ENCODE measurements at regions not wholly inside any gene's neighbourhood (a gene's known extent, or its start where the extent isn't known, plus 50 kb on each side); places are given as distances from the start of the nearest gene placed in this dataset.
"Not testable (repeated sequence)": the region's sequence is repeated elsewhere in the genome, so short reads cannot be mapped to it uniquely, and the experiment has no call there.

DNA sequence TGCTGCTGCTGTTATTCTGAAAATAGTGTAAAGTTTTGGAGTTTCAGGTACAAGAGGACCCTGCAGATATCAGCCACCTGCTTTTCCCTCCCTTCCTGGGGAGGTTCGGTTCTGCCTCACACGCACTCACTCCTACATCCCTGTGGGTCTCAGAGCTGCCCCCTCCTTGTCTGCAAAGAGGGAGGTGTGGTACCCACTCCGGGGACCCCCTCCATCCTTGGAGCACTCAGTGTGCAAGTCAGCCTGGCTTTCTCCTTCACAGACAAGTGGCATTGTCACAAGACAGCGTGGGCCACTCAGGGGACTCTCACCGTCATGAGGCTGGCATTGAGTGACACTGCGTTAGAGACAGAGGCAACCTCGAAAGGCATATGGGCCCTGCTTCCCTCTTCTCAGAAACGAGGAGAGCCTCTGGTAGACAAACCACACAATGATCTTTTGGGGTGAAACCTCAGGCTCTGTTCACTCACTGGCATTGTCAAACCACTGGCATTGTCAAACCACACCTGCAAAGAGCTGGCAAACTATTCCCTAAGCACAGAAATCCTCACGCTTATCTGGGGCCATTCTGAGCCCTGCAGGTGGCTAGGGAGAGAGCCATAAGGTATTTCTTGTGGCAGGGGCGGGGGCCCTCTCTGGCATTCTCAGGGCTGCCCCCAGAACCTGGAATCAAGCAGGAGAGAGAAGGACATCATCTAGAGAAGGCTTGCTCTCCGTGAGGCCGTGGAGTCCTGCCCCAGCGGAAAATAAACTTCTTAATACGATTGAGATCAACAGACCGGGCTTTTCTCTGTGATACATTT, 285.0 kb downstream of the SHOX start:
- Mint-ChIP-seq H3K27ac (ENCODE audit: unreplicated experiment) (no peak overlapping the region), H3K9me3 (ENCODE audit: unreplicated experiment) (peaks cover 12% of the 10 kb centered on the region), H3K36me3 (ENCODE audit: low read depth, unreplicated experiment) (no peaks in the 10 kb centered on the region), H3K27me3 (ENCODE audit: low read depth, unreplicated experiment) (no peaks in the 10 kb centered on the region), H3K4me1 (ENCODE audit: low read depth, unreplicated experiment) (no peaks in the 10 kb centered on the region), H3K4me3 (ENCODE audit: unreplicated experiment) (no peak overlapping the region)
- Histone ChIP-seq H3K79me2 (ENCODE audit: insufficient read depth, low read length) (no peaks in the 10 kb centered on the region), H3K4me2 (ENCODE audit: low read length) (no peak overlapping the region), H3K27ac (ENCODE audit: low read depth, low read length) (no peak overlapping the region), H3K9ac (ENCODE audit: low read length) (no peak overlapping the region), H3K36me3 (ENCODE audit: insufficient read depth, low read length) (no peaks in the 10 kb centered on the region), H3K9me3 (ENCODE audit: insufficient read depth, low read depth, low read length) (peaks cover 2% of the 10 kb centered on the region), H3K27me3 (ENCODE audit: insufficient read depth, low read length) (no peaks in the 10 kb centered on the region), H2AFZ (ENCODE audit: low read depth, low read length) (no peak overlapping the region), H4K20me1 (ENCODE audit: insufficient read depth, low read length) (no peaks in the 10 kb centered on the region), H3K4me3 (ENCODE audit: insufficient read depth, low read depth, low read length) (no peak overlapping the region), H3K4me1 (ENCODE audit: insufficient read depth, low read length) (no peaks in the 10 kb centered on the region)
- FAIRE-seq (no peak), DNase-seq (ENCODE audit: low read depth) (no peak)
- no peak for TF ChIP-seq CTCF (IDR thresholded peaks at IDR 0.05; ENCODE audit: insufficient read depth, low read depth, low read length)
- no peak for TF ChIP-seq EZH2 (IDR thresholded peaks at IDR 0.05; ENCODE audit: insufficient read depth, low read length)

DNA sequence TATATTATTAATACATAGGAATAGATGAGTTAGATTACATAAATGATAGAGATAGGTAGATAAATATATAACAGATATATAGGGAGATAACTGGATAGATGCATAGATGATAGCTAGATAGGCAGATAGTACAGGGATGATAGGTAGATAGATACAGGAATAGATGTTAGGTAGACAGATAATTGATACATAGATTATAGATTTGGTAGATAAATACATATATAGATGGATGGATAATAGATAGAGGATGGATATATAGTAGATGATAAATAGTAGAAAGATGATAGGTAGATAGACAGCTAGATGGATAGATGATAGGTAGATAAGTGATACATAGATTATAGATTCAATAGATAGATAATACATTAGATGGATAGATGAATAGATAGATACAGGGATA, 283.6 kb downstream of the SHOX start:
- H3K4me1 ChIP-seq (ENCODE audit: insufficient read depth, low read length): no peaks in the 10 kb centered on the region
- H3K27ac ChIP-seq (ENCODE audit: low read depth, low read length): no peak overlapping the region
- no peaks in the 10 kb centered on the region for H3K36me3 Mint-ChIP-seq (ENCODE audit: low read depth, unreplicated experiment)
- H3K4me3 ChIP-seq (ENCODE audit: insufficient read depth, low read depth, low read length): no peak overlapping the region
- peaks cover 7% of the 10 kb centered on the region for H3K9me3 Mint-ChIP-seq (ENCODE audit: unreplicated experiment)
- H3K4me1 Mint-ChIP-seq (ENCODE audit: low read depth, unreplicated experiment): no peaks in the 10 kb centered on the region
- H3K27me3 Mint-ChIP-seq (ENCODE audit: low read depth, unreplicated experiment): no peaks in the 10 kb centered on the region
- no peak overlapping the region for H3K4me2 ChIP-seq (ENCODE audit: low read length)
- FAIRE-seq: no peak
- H3K79me2 ChIP-seq (ENCODE audit: insufficient read depth, low read length): no peaks in the 10 kb centered on the region
- no peak overlapping the region for H3K4me3 Mint-ChIP-seq (ENCODE audit: unreplicated experiment)
- no peaks in the 10 kb centered on the region for H3K27me3 ChIP-seq (ENCODE audit: insufficient read depth, low read length)
- peaks cover 2% of the 10 kb centered on the region for H3K9me3 ChIP-seq (ENCODE audit: insufficient read depth, low read depth, low read length)
- no peak overlapping the region for H3K27ac Mint-ChIP-seq (ENCODE audit: unreplicated experiment)
- H3K9ac ChIP-seq (ENCODE audit: low read length): no peak overlapping the region
- DNase-seq (ENCODE audit: low read depth): no peak
- H4K20me1 ChIP-seq (ENCODE audit: insufficient read depth, low read length): no peaks in the 10 kb centered on the region
- no peak overlapping the region for H2AFZ ChIP-seq (ENCODE audit: low read depth, low read length)
- TF ChIP-seq EZH2 (IDR thresholded peaks at IDR 0.05; ENCODE audit: insufficient read depth, low read length): no peak
- no peak for TF ChIP-seq CTCF (IDR thresholded peaks at IDR 0.05; ENCODE audit: insufficient read depth, low read depth, low read length)
- H3K36me3 ChIP-seq (ENCODE audit: insufficient read depth, low read length): no peaks in the 10 kb centered on the region

DNA sequence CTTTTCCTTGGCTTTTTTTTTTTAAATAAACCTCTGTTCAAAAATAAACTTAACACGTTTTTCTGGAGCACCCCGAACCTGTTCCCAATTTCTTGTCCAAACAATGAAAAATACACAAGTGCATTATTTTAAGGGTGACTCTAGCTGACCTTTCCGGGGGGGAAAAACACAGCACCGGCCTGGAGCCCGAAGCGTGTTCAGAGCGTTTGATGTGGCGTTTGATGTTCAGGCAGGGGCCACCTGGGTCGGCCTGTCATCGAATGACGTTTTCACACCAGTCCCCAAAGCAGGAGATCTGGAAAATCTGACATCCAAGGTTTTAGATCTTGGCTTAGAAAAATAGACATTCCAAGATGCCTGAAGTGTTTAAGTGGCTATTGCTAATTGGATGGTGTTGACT, 282.1 kb downstream of the SHOX start:
- Histone ChIP-seq H3K36me3 (ENCODE audit: insufficient read depth, low read length) (no peaks in the 10 kb centered on the region), H3K9me3 (ENCODE audit: insufficient read depth, low read depth, low read length) (peaks cover 2% of the 10 kb centered on the region), H3K4me2 (ENCODE audit: low read length) (no peak overlapping the region), H3K9ac (ENCODE audit: low read length) (no peak overlapping the region), H3K27ac (ENCODE audit: low read depth, low read length) (no peak overlapping the region), H3K4me3 (ENCODE audit: insufficient read depth, low read depth, low read length) (no peak overlapping the region), H4K20me1 (ENCODE audit: insufficient read depth, low read length) (no peaks in the 10 kb centered on the region), H2AFZ (ENCODE audit: low read depth, low read length) (no peak overlapping the region), H3K79me2 (ENCODE audit: insufficient read depth, low read length) (no peaks in the 10 kb centered on the region), H3K4me1 (ENCODE audit: insufficient read depth, low read length) (no peaks in the 10 kb centered on the region), H3K27me3 (ENCODE audit: insufficient read depth, low read length) (no peaks in the 10 kb centered on the region)
- peaks cover 7% of the 10 kb centered on the region for H3K9me3 Mint-ChIP-seq (ENCODE audit: unreplicated experiment)
- no peak overlapping the region for H3K4me3 Mint-ChIP-seq (ENCODE audit: unreplicated experiment)
- H3K36me3 Mint-ChIP-seq (ENCODE audit: low read depth, unreplicated experiment): no peaks in the 10 kb centered on the region
- no peak overlapping the region for H3K27ac Mint-ChIP-seq (ENCODE audit: unreplicated experiment)
- H3K27me3 Mint-ChIP-seq (ENCODE audit: low read depth, unreplicated experiment): no peaks in the 10 kb centered on the region
- TF ChIP-seq EZH2 (IDR thresholded peaks at IDR 0.05; ENCODE audit: insufficient read depth, low read length) (no peak), CTCF (IDR thresholded peaks at IDR 0.05; ENCODE audit: insufficient read depth, low read depth, low read length) (no peak)
- DNase-seq (ENCODE audit: low read depth): no peak
- FAIRE-seq: no peak
- no peaks in the 10 kb centered on the region for H3K4me1 Mint-ChIP-seq (ENCODE audit: low read depth, unreplicated experiment)

GRCh38 chrX:909068-909467, 278.5 kb downstream of the SHOX start:
- H3K4me1 ChIP-seq (ENCODE audit: insufficient read depth, low read length); H3K4me2 ChIP-seq (ENCODE audit: low read length); H3K36me3 ChIP-seq (ENCODE audit: insufficient read depth, low read length); DNase-seq (ENCODE audit: low read depth); H4K20me1 ChIP-seq (ENCODE audit: insufficient read depth, low read length); H3K27ac ChIP-seq (ENCODE audit: low read depth, low read length); H3K9ac ChIP-seq (ENCODE audit: low read length); H3K36me3 Mint-ChIP-seq (ENCODE audit: low read depth, unreplicated experiment); H3K9me3 ChIP-seq (ENCODE audit: insufficient read depth, low read depth, low read length); H3K4me3 Mint-ChIP-seq (ENCODE audit: unreplicated experiment); H2AFZ ChIP-seq (ENCODE audit: low read depth, low read length); H3K4me3 ChIP-seq (ENCODE audit: insufficient read depth, low read depth, low read length); H3K27me3 Mint-ChIP-seq (ENCODE audit: low read depth, unreplicated experiment); H3K27me3 ChIP-seq (ENCODE audit: insufficient read depth, low read length); H3K79me2 ChIP-seq (ENCODE audit: insufficient read depth, low read length); H3K9me3 Mint-ChIP-seq (ENCODE audit: unreplicated experiment); H3K27ac Mint-ChIP-seq (ENCODE audit: unreplicated experiment); H3K4me1 Mint-ChIP-seq (ENCODE audit: low read depth, unreplicated experiment): not testable (repeated sequence)
- peak; percentile 20 for FAIRE-seq
